Body of pancreas (tissue), 4 donors: ENCODE measurements at regions not wholly inside any gene's neighbourhood (a gene's known extent, or its start where the extent isn't known, plus 50 kb on each side); places are given as distances from the start of the nearest gene placed in this dataset.
"Not testable (repeated sequence)": the region's sequence is repeated elsewhere in the genome, so short reads cannot be mapped to it uniquely, and the experiment has no call there.

Experiments used
- ATAC-seq: fragments of 150-250 bp; one replicate; pipeline ENCODE4 v1.9.1; 2016
- DNase-seq, 4 donors: peaks; one replicate each; pipeline ENCODE4 v3.0.0-alpha.2; 2019
- H3K27ac ChIP-seq, 4 donors: fragments of 200-600 bp; sonication (generic); 1 replicate in 3 of 4; 2 replicates in 1 of 4; pipeline versions ENCODE4 v1.5.1 to v1.6.1; 2016 to 2019; ENCODE audit warnings: mild to moderate bottlenecking in 1 of 4, mixed read lengths in 1 of 4, moderate library complexity in 1 of 4
- H3K27me3 ChIP-seq, 2 donors: fragments of 200-600 bp; sonication (generic); one replicate each; pipeline ENCODE4 v1.6.0; 2016; ENCODE audit warnings: mild to moderate bottlenecking in 1 of 2
- H3K36me3 ChIP-seq, 2 donors: fragments of 200-600 bp; sonication (generic); replicated peaks in 1 of 2; 2 replicates each; pipeline ENCODE4 v1.5.1; 2016; ENCODE audit warnings: low read depth in 2 of 2; ENCODE audit not compliant: insufficient read depth in 1 of 2
- H3K4me1 ChIP-seq: fragments of 200-600 bp; sonication (generic); one replicate; pipeline ENCODE4 v1.6.0; 2016
- H3K4me3 ChIP-seq, 2 donors: fragments of 200-600 bp; sonication (generic); 1 replicate in 1 of 2; 2 replicates in 1 of 2; pipeline ENCODE4 v1.5.1; 2016 to 2019
- H3K9me3 ChIP-seq, 3 donors: fragments of 200-600 bp; sonication (generic); 1 replicate in 2 of 3; 2 replicates in 1 of 3; pipeline ENCODE4 v1.5.1; 2016
- POLR2A ChIP-seq, 3 donors: fragments of 450-650 bp; IDR thresholded peaks; one replicate each; pipeline ENCODE4 v1.6.1; 2016; ENCODE audit warnings: antibody characterized with exemption in 3 of 3, mild to moderate bottlenecking in 2 of 3
- WGBS, 2 donors: methylation state at CpG; one replicate each; pipeline ENCODE4 v1.1.5; 2017; 5-methylcytosine and 5-hydroxymethylcytosine counted together
- intact Hi-C: fragments of 100-400 bp; cut with DNase I; formaldehyde crosslinking; loops from one replicate; pipeline ENCODE4 v1.15.1; 2023
- TF ChIP-seq, protein P1 (sequence below), 7 experiments: fragments of 450-650 bp in 4 of 7; fragments of 200-600 bp in 3 of 7; sonication (generic) in 3 of 7; IDR thresholded peaks; one replicate each; pipeline ENCODE4 v1.5.1; 2016 to 2019; ENCODE audit warnings: antibody characterized with exemption in 7 of 7

DNA sequence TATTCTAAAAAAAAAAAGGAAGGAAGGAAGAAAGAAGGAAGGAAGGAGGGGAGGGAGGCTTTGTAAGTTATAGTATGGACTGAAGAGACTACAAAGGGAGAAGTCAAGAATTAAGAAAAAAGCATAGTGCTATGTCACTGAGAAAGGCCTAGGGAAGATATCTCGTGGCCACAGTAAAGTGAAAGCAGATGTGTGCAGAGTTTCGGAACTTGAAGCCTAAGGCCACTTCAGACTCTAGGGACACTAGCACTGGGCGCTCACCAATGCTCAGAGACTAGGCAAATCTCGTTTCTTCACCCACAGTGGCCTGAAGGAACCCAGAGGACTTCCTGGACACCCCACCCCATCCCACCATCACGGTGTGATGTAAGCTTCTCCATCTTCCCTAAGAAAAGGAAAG lies 181.4 kb upstream of the TRPM3 start:
- intact Hi-C loops = no loop called here
- ATAC-seq (no peak), DNase-seq (no peak)
- H3K27me3 ChIP-seq = no peaks in the 10 kb centered on the region
- H3K4me3 ChIP-seq = no peak overlapping the region
- TF ChIP-seq POLR2A (IDR thresholded peaks at IDR 0.05) = no peak
- TF ChIP-seq, protein P1, sequence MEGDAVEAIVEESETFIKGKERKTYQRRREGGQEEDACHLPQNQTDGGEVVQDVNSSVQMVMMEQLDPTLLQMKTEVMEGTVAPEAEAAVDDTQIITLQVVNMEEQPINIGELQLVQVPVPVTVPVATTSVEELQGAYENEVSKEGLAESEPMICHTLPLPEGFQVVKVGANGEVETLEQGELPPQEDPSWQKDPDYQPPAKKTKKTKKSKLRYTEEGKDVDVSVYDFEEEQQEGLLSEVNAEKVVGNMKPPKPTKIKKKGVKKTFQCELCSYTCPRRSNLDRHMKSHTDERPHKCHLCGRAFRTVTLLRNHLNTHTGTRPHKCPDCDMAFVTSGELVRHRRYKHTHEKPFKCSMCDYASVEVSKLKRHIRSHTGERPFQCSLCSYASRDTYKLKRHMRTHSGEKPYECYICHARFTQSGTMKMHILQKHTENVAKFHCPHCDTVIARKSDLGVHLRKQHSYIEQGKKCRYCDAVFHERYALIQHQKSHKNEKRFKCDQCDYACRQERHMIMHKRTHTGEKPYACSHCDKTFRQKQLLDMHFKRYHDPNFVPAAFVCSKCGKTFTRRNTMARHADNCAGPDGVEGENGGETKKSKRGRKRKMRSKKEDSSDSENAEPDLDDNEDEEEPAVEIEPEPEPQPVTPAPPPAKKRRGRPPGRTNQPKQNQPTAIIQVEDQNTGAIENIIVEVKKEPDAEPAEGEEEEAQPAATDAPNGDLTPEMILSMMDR (IDR thresholded peaks at IDR 0.05) = no peak
- H3K27ac ChIP-seq = no peak overlapping the region
- no peaks in the 10 kb centered on the region for H3K9me3 ChIP-seq
- WGBS, 2 donors = 62 to 69% methylated on average over 5 of the region's 5 CpGs
- H3K36me3 ChIP-seq = no peaks in the 10 kb centered on the region
- H3K4me1 ChIP-seq = no peaks in the 10 kb centered on the region

DNA sequence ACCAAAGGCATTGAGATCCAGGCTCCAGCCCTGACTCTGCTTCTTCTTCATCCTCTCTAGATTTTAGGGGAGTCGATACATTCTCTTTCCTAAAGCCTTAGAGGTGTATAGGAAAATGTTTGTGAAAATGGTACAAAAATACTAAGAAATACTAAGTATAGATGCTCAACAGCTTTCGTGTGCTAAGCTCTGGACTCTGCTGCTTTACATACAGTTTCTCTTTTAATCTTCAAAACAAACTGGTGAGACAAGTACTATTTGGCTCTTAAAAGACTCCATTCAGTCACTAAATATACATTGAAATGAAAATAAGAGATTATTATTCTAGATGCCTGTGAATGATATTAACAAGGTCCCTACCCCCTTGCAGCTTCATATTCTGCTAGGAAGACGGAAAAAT lies 174.5 kb upstream of the TRPM3 start:
- Histone ChIP-seq H3K4me1 (no peaks in the 10 kb centered on the region), H3K27ac (no peak overlapping the region), H3K9me3 (no peaks in the 10 kb centered on the region), H3K36me3 (no peaks in the 10 kb centered on the region), H3K27me3 (no peaks in the 10 kb centered on the region), H3K4me3 (no peak overlapping the region)
- intact Hi-C loops = no loop called here
- no peak for ATAC-seq
- no peak for DNase-seq
- 46 to 55% methylated on average over 3 of the region's 3 CpGs for WGBS, 2 donors
- TF ChIP-seq, protein P1 (IDR thresholded peaks at IDR 0.05) = no peak
- no peak for TF ChIP-seq POLR2A (IDR thresholded peaks at IDR 0.05)

DNA sequence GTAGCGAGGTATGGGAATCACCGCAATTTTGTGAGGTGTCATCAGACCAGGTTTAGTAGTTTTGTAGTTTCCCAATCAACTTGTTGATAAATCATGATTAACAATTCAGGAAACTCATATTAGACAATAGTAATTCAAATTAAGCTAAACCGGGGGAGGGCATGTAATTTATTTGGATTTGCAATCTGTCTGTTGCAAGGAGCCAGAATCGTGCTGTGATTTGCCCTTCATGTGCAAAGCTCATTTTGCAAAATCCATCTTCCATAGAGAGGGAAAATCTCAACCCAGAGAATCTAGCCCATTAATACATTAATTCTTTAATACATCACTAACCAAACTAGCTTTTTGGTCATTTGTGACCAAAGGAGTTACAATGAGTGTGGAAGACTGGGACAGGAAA lies 164.7 kb upstream of the TRPM3 start:
- TF ChIP-seq, protein P1 (IDR thresholded peaks at IDR 0.05) = no peak
- TF ChIP-seq POLR2A (IDR thresholded peaks at IDR 0.05) = no peak
- no peaks in the 10 kb centered on the region for H3K36me3 ChIP-seq
- H3K4me1 ChIP-seq = no peaks in the 10 kb centered on the region
- no peaks in the 10 kb centered on the region for H3K9me3 ChIP-seq
- WGBS, 2 donors = 70 to 83% methylated on average over 4 of the region's 4 CpGs
- H3K27ac ChIP-seq = no peak overlapping the region
- ATAC-seq (no peak), DNase-seq (no peak)
- intact Hi-C loops = no loop called here
- H3K4me3 ChIP-seq = no peak overlapping the region
- no peaks in the 10 kb centered on the region for H3K27me3 ChIP-seq

DNA sequence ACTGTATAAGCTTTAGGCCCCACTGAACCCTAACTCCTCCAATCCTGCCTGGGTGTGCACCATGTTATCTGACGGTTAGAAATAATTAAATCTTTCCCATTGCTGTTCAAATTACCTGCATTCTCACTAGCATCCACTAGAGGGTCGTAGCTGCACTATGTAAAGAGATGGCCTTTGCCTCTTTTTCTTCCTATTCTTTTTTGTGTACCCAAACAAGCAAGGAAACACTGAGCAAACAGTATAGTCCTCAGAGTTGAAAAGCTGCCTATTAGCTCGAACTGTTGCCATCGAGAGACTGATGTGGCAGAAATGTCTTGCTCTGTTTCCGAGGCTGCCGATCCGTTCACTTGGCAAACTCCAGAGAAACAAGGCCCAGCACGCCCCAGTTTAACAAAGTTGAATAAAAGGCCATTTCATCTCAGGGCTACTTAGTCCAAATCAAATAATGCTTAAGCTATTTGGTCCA lies 163.8 kb upstream of the TRPM3 start:
- Histone ChIP-seq H3K27ac (no peak overlapping the region), H3K4me1 (no peaks in the 10 kb centered on the region), H3K9me3 (no peaks in the 10 kb centered on the region), H3K36me3 (no peaks in the 10 kb centered on the region), H3K4me3 (no peak overlapping the region), H3K27me3 (no peaks in the 10 kb centered on the region)
- peak; percentile 81 for ATAC-seq
- TF ChIP-seq POLR2A (IDR thresholded peaks at IDR 0.05) = no peak
- TF ChIP-seq, protein P1 (IDR thresholded peaks at IDR 0.05) = peak; percentile 63 to 87 (median 81)
- intact Hi-C loops = no loop called here
- DNase-seq = peak; percentile 35 to 64 (median 42)
- WGBS, 2 donors = 33 to 41% methylated on average over 8 of the region's 8 CpGs

DNA sequence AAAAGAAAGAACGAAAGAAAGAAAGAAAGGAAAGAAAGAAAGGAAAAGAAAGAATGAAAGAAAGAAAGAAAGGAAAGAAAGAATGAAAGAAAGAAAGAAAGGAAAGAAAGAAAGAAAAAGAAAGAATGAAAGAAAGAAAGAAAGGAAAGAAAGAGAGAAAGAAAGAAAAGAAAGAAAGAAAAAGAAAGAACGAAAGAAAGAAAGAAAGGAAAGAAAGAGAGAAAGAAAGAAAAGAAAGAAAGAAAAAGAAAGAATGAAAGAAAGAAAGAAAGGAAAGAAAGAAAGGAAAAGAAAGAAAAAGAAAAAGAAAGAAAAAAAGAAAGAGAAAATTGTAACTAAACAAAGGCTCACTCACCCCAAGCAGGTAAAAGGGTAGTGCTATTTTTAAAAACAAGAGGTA lies 160.7 kb upstream of the TRPM3 start:
- not testable (repeated sequence) for H3K36me3 ChIP-seq, H3K9me3 ChIP-seq, H3K4me3 ChIP-seq, DNase-seq, ATAC-seq, H3K27me3 ChIP-seq, H3K4me1 ChIP-seq, H3K27ac ChIP-seq
- intact Hi-C loops = loop anchor here (5.0 kb wide), 1 partner anchor 540 kb away; no protein-coding TSS in a partner anchor
- 57 to 76% methylated on average over 1 to 2 of the region's 2 CpGs for WGBS, 2 donors
